ENCODE measurements at regions not wholly inside any gene's neighbourhood (a gene's known extent, or its start where the extent isn't known, plus 50 kb on each side); places are given as distances from the start of the nearest gene placed in this dataset.

GRCh38 chr4:108502356-108502755 is 118.0 kb upstream of the RPL34 start:
- DNase-seq (no peak), ATAC-seq (no peak)
- WGBS (ENCODE audit: insufficient coverage) = 22% methylated on average over 2 of the region's 2 CpGs
- Histone ChIP-seq H3K9me3 (ENCODE audit: control insufficient read depth, insufficient read depth, low read length) (no peaks in the 10 kb centered on the region), H3K27me3 (ENCODE audit: control insufficient read depth, insufficient read depth, low read length) (no peaks in the 10 kb centered on the region), H3K36me3 (ENCODE audit: control insufficient read depth, insufficient read depth, low read length) (no peaks in the 10 kb centered on the region), H3K4me3 (ENCODE audit: low read length) (no peak overlapping the region), H3K27ac (ENCODE audit: low read length) (no peak overlapping the region), H3K4me1 (ENCODE audit: control insufficient read depth, insufficient read depth, low read length) (no peaks in the 10 kb centered on the region)
- no peak overlapping the region for H3K4me3 Mint-ChIP-seq
- H3K27ac Mint-ChIP-seq = no peak overlapping the region
- TF ChIP-seq, protein P1, sequence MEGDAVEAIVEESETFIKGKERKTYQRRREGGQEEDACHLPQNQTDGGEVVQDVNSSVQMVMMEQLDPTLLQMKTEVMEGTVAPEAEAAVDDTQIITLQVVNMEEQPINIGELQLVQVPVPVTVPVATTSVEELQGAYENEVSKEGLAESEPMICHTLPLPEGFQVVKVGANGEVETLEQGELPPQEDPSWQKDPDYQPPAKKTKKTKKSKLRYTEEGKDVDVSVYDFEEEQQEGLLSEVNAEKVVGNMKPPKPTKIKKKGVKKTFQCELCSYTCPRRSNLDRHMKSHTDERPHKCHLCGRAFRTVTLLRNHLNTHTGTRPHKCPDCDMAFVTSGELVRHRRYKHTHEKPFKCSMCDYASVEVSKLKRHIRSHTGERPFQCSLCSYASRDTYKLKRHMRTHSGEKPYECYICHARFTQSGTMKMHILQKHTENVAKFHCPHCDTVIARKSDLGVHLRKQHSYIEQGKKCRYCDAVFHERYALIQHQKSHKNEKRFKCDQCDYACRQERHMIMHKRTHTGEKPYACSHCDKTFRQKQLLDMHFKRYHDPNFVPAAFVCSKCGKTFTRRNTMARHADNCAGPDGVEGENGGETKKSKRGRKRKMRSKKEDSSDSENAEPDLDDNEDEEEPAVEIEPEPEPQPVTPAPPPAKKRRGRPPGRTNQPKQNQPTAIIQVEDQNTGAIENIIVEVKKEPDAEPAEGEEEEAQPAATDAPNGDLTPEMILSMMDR (IDR thresholded peaks at IDR 0.05) = no peak
- intact Hi-C loops (cut with micrococcal nuclease) = no loop called here
- H3K27me3 Mint-ChIP-seq (ENCODE audit: low read depth in 2 of 2) = peaks cover 12 to 25% of the 10 kb centered on the region in 2 donors
- peaks cover 2% of the 10 kb centered on the region for H3K36me3 Mint-ChIP-seq
- H3K9me3 Mint-ChIP-seq = no peaks in the 10 kb centered on the region
- no peaks in the 10 kb centered on the region for H3K4me1 Mint-ChIP-seq

DNA sequence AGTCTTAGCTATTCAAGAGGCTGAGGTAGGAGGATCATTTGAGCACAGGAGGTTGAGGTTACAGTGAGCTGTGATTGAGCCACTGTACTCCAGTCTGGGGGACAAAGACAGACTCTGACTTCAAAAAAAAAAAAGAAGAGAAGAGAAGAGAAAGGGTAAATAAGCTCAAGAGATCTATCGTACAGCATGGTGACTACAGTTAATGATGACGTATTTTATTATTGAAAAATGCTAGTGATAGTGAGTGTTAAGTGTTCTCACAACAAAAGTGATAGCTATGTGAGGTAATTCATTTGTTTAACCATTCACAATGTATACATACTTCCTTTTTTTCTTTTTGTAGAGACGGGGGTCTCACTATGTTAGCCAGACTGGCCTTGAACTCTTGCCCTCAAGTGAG is 121.5 kb upstream of the RPL34 start:
- no peak for ATAC-seq
- Mint-ChIP-seq H3K27ac (no peak overlapping the region), H3K27me3 (ENCODE audit: low read depth in 2 of 2) (peaks cover 14 to 26% of the 10 kb centered on the region in 2 donors), H3K4me3 (no peak overlapping the region), H3K4me1 (no peaks in the 10 kb centered on the region), H3K9me3 (peaks cover 0 to 1% of the 10 kb centered on the region in 2 donors), H3K36me3 (peaks cover 1% of the 10 kb centered on the region)
- DNase-seq = no peak
- Histone ChIP-seq H3K9me3 (ENCODE audit: control insufficient read depth, insufficient read depth, low read length) (peaks cover 3% of the 10 kb centered on the region), H3K27ac (ENCODE audit: low read length) (no peak overlapping the region), H3K4me1 (ENCODE audit: control insufficient read depth, insufficient read depth, low read length) (no peaks in the 10 kb centered on the region), H3K4me3 (ENCODE audit: low read length) (no peak overlapping the region), H3K27me3 (ENCODE audit: control insufficient read depth, insufficient read depth, low read length) (no peaks in the 10 kb centered on the region), H3K36me3 (ENCODE audit: control insufficient read depth, insufficient read depth, low read length) (no peaks in the 10 kb centered on the region)
- TF ChIP-seq, protein P1 (IDR thresholded peaks at IDR 0.05) = no peak
- intact Hi-C loops (cut with micrococcal nuclease) = no loop called here
- 81% methylated on average over 3 of the region's 3 CpGs for WGBS (ENCODE audit: insufficient coverage)

DNA sequence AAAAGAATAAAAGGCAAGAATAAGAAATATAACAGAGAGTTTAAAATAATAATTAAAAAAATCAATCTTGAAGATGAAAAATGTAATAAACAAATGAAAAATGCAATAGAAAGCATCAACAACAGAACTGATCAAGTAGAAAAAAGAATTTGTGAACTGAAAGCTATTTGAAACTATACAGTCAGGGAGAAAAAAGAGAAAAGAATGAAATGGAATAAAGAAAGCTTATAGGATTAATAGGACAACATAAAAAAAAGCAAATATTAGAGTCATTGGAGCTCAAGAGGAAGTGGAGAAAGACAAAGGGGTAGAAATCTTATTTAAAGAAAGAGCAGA is 126.8 kb upstream of the RPL34 start:
- H3K27ac Mint-ChIP-seq = no peak overlapping the region
- peaks cover 25 to 40% of the 10 kb centered on the region in 2 donors for H3K27me3 Mint-ChIP-seq (ENCODE audit: low read depth in 2 of 2)
- Histone ChIP-seq H3K27me3 (ENCODE audit: control insufficient read depth, insufficient read depth, low read length) (no peaks in the 10 kb centered on the region), H3K4me3 (ENCODE audit: low read length) (no peak overlapping the region), H3K4me1 (ENCODE audit: control insufficient read depth, insufficient read depth, low read length) (no peaks in the 10 kb centered on the region), H3K9me3 (ENCODE audit: control insufficient read depth, insufficient read depth, low read length) (peaks cover 10% of the 10 kb centered on the region), H3K27ac (ENCODE audit: low read length) (no peak overlapping the region), H3K36me3 (ENCODE audit: control insufficient read depth, insufficient read depth, low read length) (no peaks in the 10 kb centered on the region)
- H3K4me3 Mint-ChIP-seq = no peak overlapping the region
- intact Hi-C loops (cut with micrococcal nuclease) = no loop called here
- peaks cover 18% of the 10 kb centered on the region for H3K36me3 Mint-ChIP-seq
- TF ChIP-seq, protein P1 (IDR thresholded peaks at IDR 0.05) = no peak
- no peaks in the 10 kb centered on the region for H3K4me1 Mint-ChIP-seq
- peaks cover 3 to 8% of the 10 kb centered on the region in 2 donors for H3K9me3 Mint-ChIP-seq
- DNase-seq (no peak), ATAC-seq (no peak)

DNA sequence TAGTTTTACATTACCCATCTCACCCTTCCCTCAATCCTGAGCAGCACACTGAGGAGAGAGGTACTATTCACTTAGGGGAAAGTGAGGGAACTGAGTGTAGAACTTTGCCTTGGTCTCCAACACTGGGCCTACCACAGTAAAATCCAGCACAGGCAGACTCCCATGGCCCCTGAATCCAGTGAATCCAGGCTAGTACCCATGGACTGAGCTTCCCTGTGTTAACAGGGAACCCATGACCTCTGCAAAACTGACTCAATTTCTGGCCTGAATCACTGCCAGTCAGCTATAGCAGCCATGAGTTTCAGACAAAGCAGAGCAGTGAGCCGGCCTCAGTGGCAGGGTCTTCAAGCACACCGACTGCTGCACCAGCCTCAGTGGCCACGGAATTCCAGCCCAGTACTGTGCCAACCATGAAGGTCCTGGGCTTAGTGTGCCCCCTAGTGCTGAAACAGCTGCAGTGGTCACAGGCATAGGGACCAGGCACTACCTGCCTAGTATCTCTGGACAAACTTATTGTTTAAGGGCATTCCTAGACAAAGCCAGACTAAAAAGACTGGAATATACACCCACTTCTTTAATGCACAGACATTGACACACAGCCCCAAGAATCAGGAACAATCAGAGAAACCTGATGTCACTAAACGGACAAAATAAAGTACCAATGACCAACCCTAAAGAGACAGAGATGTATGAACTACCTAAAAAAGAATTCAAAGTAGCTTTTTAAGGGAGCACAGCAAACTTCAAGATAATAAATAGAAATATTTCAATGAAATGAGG is 127.4 kb upstream of the RPL34 start:
- Histone ChIP-seq H3K27ac (ENCODE audit: low read length) (no peak overlapping the region), H3K36me3 (ENCODE audit: control insufficient read depth, insufficient read depth, low read length) (no peaks in the 10 kb centered on the region), H3K4me3 (ENCODE audit: low read length) (no peak overlapping the region), H3K9me3 (ENCODE audit: control insufficient read depth, insufficient read depth, low read length) (peaks cover 10% of the 10 kb centered on the region), H3K4me1 (ENCODE audit: control insufficient read depth, insufficient read depth, low read length) (no peaks in the 10 kb centered on the region), H3K27me3 (ENCODE audit: control insufficient read depth, insufficient read depth, low read length) (no peaks in the 10 kb centered on the region)
- 82% methylated on average over 3 of the region's 4 CpGs for WGBS (ENCODE audit: insufficient coverage)
- ATAC-seq (no peak), DNase-seq (peak in 1 of 2 donors; percentile 52)
- no peak overlapping the region for H3K4me3 Mint-ChIP-seq
- TF ChIP-seq, protein P1 (IDR thresholded peaks at IDR 0.05) = no peak
- H3K4me1 Mint-ChIP-seq = no peaks in the 10 kb centered on the region
- H3K27ac Mint-ChIP-seq = no peak overlapping the region
- H3K9me3 Mint-ChIP-seq = peaks cover 3 to 8% of the 10 kb centered on the region in 2 donors
- H3K36me3 Mint-ChIP-seq = peaks cover 18% of the 10 kb centered on the region
- peaks cover 25 to 40% of the 10 kb centered on the region in 2 donors for H3K27me3 Mint-ChIP-seq (ENCODE audit: low read depth in 2 of 2)
- intact Hi-C loops (cut with micrococcal nuclease) = no loop called here
